Panc1 (cell line): ENCODE measurements at regions not wholly inside any gene's neighbourhood (a gene's known extent, or its start where the extent isn't known, plus 50 kb on each side); places are given as distances from the start of the nearest gene placed in this dataset.

Source experiments
- ATAC-seq: fragments of 200-7000 bp; cut with Tn5 transposase; 2 replicates; pipeline ENCODE4 v1.9.1; 2020; ENCODE audit warnings: mild to moderate bottlenecking, moderate library complexity
- BruUV-seq: library from RNA; stranded (reverse); fragments of 400-500 nt; replicated peaks from 2 replicates; lab custom pipeline; 2021; lab: Mats Ljungman, UMichigan
- CTCF ChIA-PET: fragments of 300-600 bp; sonication (Branson Sonifier 250); formaldehyde crosslinking; loops from one replicate; lab custom pipeline; 2022; ENCODE audit warnings: antibody characterized with exemption; lab: Charles Lee
- POLR2A ChIA-PET: fragments of 300-600 bp; sonication (Branson Sonifier 250); formaldehyde crosslinking; loops from one replicate; lab custom pipeline; 2022; ENCODE audit warnings: antibody characterized with exemption; lab: Charles Lee
- DNase-seq: peaks from one replicate; pipeline ENCODE4 v3.0.0-alpha.2; 2010; ENCODE audit warnings: low read depth, low spot score
- H3K27ac ChIP-seq: 2 replicates; pipeline ENCODE4 v1.5.1; 2011; ENCODE audit warnings: mild to moderate bottlenecking, low read length, inconsistent platforms
- H3K27me3 ChIP-seq: fragments of 200-500 bp; sonication (Bioruptor generic); 2 replicates; pipeline ENCODE4 v1.6.0; 2014; ENCODE audit warnings: low read length, inconsistent platforms; ENCODE audit not compliant: control insufficient read depth, insufficient read depth
- H3K36me3 ChIP-seq: fragments of 200-500 bp; sonication (Bioruptor generic); 2 replicates; pipeline ENCODE4 v1.5.1; 2014; ENCODE audit warnings: inconsistent platforms, mild to moderate bottlenecking, low read length, moderate library complexity; ENCODE audit not compliant: control insufficient read depth, insufficient read depth
- H3K4me1 ChIP-seq: 2 replicates; pipeline ENCODE4 v1.5.1; 2011; ENCODE audit warnings: inconsistent platforms, mild to moderate bottlenecking, low read length, moderate library complexity; ENCODE audit not compliant: control insufficient read depth, insufficient read depth
- H3K4me3 ChIP-seq, 2 experiments: 2 replicates each; pipeline ENCODE4 v1.5.1; 2011 to 2012; ENCODE audit warnings: low read depth in 2 of 2, low read length in 2 of 2, mild to moderate bottlenecking in 2 of 2, inconsistent platforms in 1 of 2, moderate library complexity in 1 of 2
- H3K9me3 ChIP-seq: fragments of 200-500 bp; sonication (Bioruptor generic); 2 replicates; pipeline ENCODE4 v1.5.1; 2014; ENCODE audit warnings: low read depth, mild to moderate bottlenecking, inconsistent platforms, low read length, moderate library complexity; ENCODE audit not compliant: control insufficient read depth, insufficient read depth
- POLR2AphosphoS5 ChIP-seq: IDR thresholded peaks from 2 replicates; pipeline ENCODE4 v1.6.1; 2012; ENCODE audit warnings: mild to moderate bottlenecking, low read depth, low read length, moderate library complexity
- SIN3A ChIP-seq: IDR thresholded peaks from 2 replicates; pipeline ENCODE4 v1.6.1; 2012; ENCODE audit warnings: low read depth, mild to moderate bottlenecking, low read length, moderate library complexity, borderline replicate concordance; ENCODE audit not compliant: insufficient read depth
- TCF7L2 ChIP-seq: IDR thresholded peaks from 2 replicates; pipeline ENCODE4 v1.6.1; 2011; ENCODE audit warnings: mild to moderate bottlenecking, low read depth, low read length, inconsistent platforms
- in situ Hi-C: cut with HindIII; loops from 2 replicates; pipeline ENCODE4 v1.10.0; 2016; ENCODE audit warnings: low sequenced_read_pairs, low pct_unique_long_range_greater_than_20kb
- intact Hi-C: fragments of 100-400 bp; cut with micrococcal nuclease; formaldehyde crosslinking; loops from one replicate; pipeline ENCODE4 v1.10.0; 2022; ENCODE audit not compliant: unreplicated experiment
- TF ChIP-seq, protein P1 (sequence below): fragments of 450-650 bp; IDR thresholded peaks from 2 replicates; pipeline ENCODE4 v1.5.1; 2017; ENCODE audit warnings: mild to moderate bottlenecking
- TF ChIP-seq, protein P2 (sequence below), 2 experiments: IDR thresholded peaks; 2 replicates each; pipeline ENCODE4 v1.6.1; 2011 to 2012; ENCODE audit warnings: low read depth in 2 of 2, control low read depth in 1 of 2, low read length in 1 of 2, mild to moderate bottlenecking in 1 of 2, moderate library complexity in 1 of 2; ENCODE audit not compliant: insufficient read depth in 1 of 2

DNA sequence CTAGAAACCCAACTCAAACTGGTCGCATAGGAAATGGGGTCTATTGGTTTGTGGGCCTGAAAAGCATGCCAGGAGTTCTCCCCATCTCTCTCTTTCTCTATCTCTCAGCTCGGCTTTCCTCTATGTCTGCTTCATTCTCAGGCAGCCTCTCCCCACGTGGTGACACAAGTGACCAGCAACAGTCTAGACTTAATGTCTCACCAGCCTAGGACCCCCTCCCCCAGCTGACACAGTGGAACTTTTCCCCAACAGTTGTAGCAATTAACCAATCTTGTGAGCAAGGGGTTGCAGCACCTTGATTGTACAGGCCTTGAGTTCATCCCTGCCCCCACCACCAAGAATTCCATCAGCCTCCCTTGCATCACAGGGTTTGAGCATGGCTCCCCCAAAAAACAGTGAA is 159.8 kb upstream of the KIT start:
- Histone ChIP-seq H3K9me3 (no peaks in the 10 kb centered on the region), H3K27ac (no peak overlapping the region), H3K36me3 (no peaks in the 10 kb centered on the region), H3K27me3 (no peaks in the 10 kb centered on the region), H3K4me1 (no peaks in the 10 kb centered on the region), H3K4me3 (no peak overlapping the region)
- no peak for TF ChIP-seq TCF7L2
- no peak for TF ChIP-seq POLR2AphosphoS5
- no peak for TF ChIP-seq SIN3A
- TF ChIP-seq, protein P1, sequence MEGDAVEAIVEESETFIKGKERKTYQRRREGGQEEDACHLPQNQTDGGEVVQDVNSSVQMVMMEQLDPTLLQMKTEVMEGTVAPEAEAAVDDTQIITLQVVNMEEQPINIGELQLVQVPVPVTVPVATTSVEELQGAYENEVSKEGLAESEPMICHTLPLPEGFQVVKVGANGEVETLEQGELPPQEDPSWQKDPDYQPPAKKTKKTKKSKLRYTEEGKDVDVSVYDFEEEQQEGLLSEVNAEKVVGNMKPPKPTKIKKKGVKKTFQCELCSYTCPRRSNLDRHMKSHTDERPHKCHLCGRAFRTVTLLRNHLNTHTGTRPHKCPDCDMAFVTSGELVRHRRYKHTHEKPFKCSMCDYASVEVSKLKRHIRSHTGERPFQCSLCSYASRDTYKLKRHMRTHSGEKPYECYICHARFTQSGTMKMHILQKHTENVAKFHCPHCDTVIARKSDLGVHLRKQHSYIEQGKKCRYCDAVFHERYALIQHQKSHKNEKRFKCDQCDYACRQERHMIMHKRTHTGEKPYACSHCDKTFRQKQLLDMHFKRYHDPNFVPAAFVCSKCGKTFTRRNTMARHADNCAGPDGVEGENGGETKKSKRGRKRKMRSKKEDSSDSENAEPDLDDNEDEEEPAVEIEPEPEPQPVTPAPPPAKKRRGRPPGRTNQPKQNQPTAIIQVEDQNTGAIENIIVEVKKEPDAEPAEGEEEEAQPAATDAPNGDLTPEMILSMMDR, result no peak
- TF ChIP-seq, protein P2, sequence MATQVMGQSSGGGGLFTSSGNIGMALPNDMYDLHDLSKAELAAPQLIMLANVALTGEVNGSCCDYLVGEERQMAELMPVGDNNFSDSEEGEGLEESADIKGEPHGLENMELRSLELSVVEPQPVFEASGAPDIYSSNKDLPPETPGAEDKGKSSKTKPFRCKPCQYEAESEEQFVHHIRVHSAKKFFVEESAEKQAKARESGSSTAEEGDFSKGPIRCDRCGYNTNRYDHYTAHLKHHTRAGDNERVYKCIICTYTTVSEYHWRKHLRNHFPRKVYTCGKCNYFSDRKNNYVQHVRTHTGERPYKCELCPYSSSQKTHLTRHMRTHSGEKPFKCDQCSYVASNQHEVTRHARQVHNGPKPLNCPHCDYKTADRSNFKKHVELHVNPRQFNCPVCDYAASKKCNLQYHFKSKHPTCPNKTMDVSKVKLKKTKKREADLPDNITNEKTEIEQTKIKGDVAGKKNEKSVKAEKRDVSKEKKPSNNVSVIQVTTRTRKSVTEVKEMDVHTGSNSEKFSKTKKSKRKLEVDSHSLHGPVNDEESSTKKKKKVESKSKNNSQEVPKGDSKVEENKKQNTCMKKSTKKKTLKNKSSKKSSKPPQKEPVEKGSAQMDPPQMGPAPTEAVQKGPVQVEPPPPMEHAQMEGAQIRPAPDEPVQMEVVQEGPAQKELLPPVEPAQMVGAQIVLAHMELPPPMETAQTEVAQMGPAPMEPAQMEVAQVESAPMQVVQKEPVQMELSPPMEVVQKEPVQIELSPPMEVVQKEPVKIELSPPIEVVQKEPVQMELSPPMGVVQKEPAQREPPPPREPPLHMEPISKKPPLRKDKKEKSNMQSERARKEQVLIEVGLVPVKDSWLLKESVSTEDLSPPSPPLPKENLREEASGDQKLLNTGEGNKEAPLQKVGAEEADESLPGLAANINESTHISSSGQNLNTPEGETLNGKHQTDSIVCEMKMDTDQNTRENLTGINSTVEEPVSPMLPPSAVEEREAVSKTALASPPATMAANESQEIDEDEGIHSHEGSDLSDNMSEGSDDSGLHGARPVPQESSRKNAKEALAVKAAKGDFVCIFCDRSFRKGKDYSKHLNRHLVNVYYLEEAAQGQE (IDR thresholded peaks at IDR 0.05; ENCODE audit: insufficient read depth in 1 of 2, low read depth in 2 of 2, low read length in 1 of 2), result no peak
- BruUV-seq, result no TSS peak
- ChIA-PET CTCF (no interaction called here), POLR2A (no interaction called here)
- intact Hi-C loops, result no loop called here
- in situ Hi-C loops, result no loop called here
- ATAC-seq, result no peak
- no peak for DNase-seq

DNA sequence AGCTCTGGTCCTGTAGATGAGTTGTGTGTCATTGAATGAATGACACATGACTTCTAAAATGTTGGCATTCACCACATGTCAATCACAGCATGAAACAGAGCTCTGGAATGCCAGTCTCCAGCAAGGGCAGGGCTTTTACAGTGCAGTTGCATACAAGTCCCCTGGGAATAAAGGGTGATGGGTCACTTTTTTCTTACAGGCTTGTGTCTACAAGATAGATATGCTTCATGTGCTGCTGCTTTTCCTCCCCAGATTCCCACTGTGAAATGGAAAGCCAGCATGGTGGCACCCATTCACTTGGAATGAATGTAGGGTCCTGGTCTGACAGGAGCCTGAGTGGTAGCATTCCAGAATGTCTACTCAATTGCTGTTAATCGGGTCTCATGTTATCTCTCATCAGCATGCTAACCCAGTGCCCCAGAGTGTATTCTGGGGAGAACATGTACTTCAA is 159.1 kb upstream of the KIT start:
- intact Hi-C loops, result no loop called here
- ChIA-PET CTCF (no interaction called here), POLR2A (no interaction called here)
- H3K4me1 ChIP-seq, result no peaks in the 10 kb centered on the region
- H3K27ac ChIP-seq, result no peak overlapping the region
- H3K4me3 ChIP-seq, result no peak overlapping the region
- TF ChIP-seq TCF7L2, result no peak
- TF ChIP-seq, protein P2 (IDR thresholded peaks at IDR 0.05; ENCODE audit: insufficient read depth in 1 of 2, low read depth in 2 of 2, low read length in 1 of 2), result no peak
- no peak for TF ChIP-seq POLR2AphosphoS5
- H3K9me3 ChIP-seq, result no peaks in the 10 kb centered on the region
- in situ Hi-C loops, result no loop called here
- no peaks in the 10 kb centered on the region for H3K36me3 ChIP-seq
- BruUV-seq, result no TSS peak
- no peaks in the 10 kb centered on the region for H3K27me3 ChIP-seq
- peak; percentile 51 for ATAC-seq
- no peak for DNase-seq
